IMR-90 (cell line): ENCODE measurements at regions not wholly inside any gene's neighbourhood (a gene's known extent, or its start where the extent isn't known, plus 50 kb on each side); places are given as distances from the start of the nearest gene placed in this dataset.

Source experiments
- ATAC-seq: fragments of 200-7000 bp; cut with Tn5 transposase; 2 replicates; pipeline ENCODE4 v1.9.1; 2020; ENCODE audit warnings: low read depth, mild to moderate bottlenecking, moderate library complexity
- BruUV-seq: library from RNA; stranded (reverse); fragments of 400-500 nt; replicated peaks from 2 replicates; lab custom pipeline; 2021; lab: Mats Ljungman, UMichigan
- CTCF ChIA-PET: fragments of 300-600 bp; formaldehyde crosslinking; extraction: SDS; loops from one replicate; lab custom pipeline; 2021; ENCODE audit warnings: antibody characterized with exemption; lab: Yijun Ruan, JAX
- POLR2A ChIA-PET: fragments of 300-600 bp; sonication (Branson Sonifier 250); formaldehyde crosslinking; loops from one replicate; lab custom pipeline; 2022; ENCODE audit warnings: antibody characterized with exemption; ENCODE audit not compliant: unreplicated experiment; lab: Charles Lee
- DNase-seq: peaks from one replicate; pipeline ENCODE4 v3.0.0; 2013
- H2AFZ ChIP-seq: replicated peaks from 2 replicates; pipeline ENCODE3; 2013; ENCODE audit warnings: low read length, mild to moderate bottlenecking; ENCODE audit not compliant: poor library complexity
- H2AK5ac ChIP-seq: 2 replicates; pipeline ENCODE4 v1.6.1; 2013; ENCODE audit warnings: low read depth, low read length, inconsistent platforms
- H2AK9ac ChIP-seq: replicated peaks from 2 replicates; pipeline ENCODE3; 2013; ENCODE audit warnings: mild to moderate bottlenecking, low read depth, low read length, moderate library complexity; ENCODE audit not compliant: poor library complexity
- H2BK120ac ChIP-seq: 2 replicates; pipeline ENCODE4 v1.6.1; 2013; ENCODE audit warnings: low read depth, low read length, inconsistent platforms
- H2BK15ac ChIP-seq: 3 replicates; pipeline ENCODE4 v1.6.1; 2013; ENCODE audit warnings: low read depth, low read length, inconsistent platforms
- H2BK20ac ChIP-seq: 2 replicates; pipeline ENCODE4 v1.6.1; 2013; ENCODE audit warnings: low read depth, mild to moderate bottlenecking, inconsistent platforms, low read length, moderate library complexity
- H2BK5ac ChIP-seq: 2 replicates; pipeline ENCODE4 v1.6.1; 2013; ENCODE audit warnings: mild to moderate bottlenecking, low read depth, low read length, inconsistent platforms; ENCODE audit not compliant: poor library complexity, severe bottlenecking
- H3K14ac ChIP-seq: replicated peaks from 2 replicates; pipeline ENCODE4 v1.6.1; 2013; ENCODE audit warnings: low read depth, low read length, inconsistent platforms
- H3K18ac ChIP-seq: 2 replicates; pipeline ENCODE4 v1.6.1; 2013; ENCODE audit warnings: low read depth, low read length, control low read depth
- H3K23ac ChIP-seq: 2 replicates; pipeline ENCODE4 v1.6.1; 2013; ENCODE audit warnings: low read depth, low read length, inconsistent platforms
- H3K27ac ChIP-seq: 2 replicates; pipeline ENCODE4 v1.5.1; 2013; ENCODE audit warnings: mild to moderate bottlenecking, control low read depth, low read length; ENCODE audit not compliant: insufficient read depth
- H3K27me3 ChIP-seq: 2 replicates; pipeline ENCODE4 v1.6.1; 2013; ENCODE audit warnings: low read length; ENCODE audit not compliant: control insufficient read depth, insufficient read depth
- H3K36me3 ChIP-seq: 2 replicates; pipeline ENCODE4 v1.6.1; 2013; ENCODE audit warnings: low read length, mixed read lengths; ENCODE audit not compliant: control insufficient read depth, insufficient read depth
- H3K4ac ChIP-seq: 2 replicates; pipeline ENCODE4 v1.6.1; 2013; ENCODE audit warnings: low read depth, low read length, inconsistent platforms
- H3K4me1 ChIP-seq: 2 replicates; pipeline ENCODE4 v1.6.1; 2013; ENCODE audit warnings: low read length, mixed read lengths; ENCODE audit not compliant: control insufficient read depth, insufficient read depth
- H3K4me2 ChIP-seq: 2 replicates; pipeline ENCODE4 v1.6.1; 2013; ENCODE audit warnings: low read depth, mild to moderate bottlenecking, control low read depth, low read length, moderate library complexity
- H3K4me3 ChIP-seq: 2 replicates; pipeline ENCODE4 v1.5.1; 2013; ENCODE audit warnings: low read depth, mild to moderate bottlenecking, control low read depth, low read length, moderate library complexity; ENCODE audit not compliant: insufficient read depth
- H3K56ac ChIP-seq: 2 replicates; pipeline ENCODE4 v1.6.1; 2013; ENCODE audit warnings: low read length, inconsistent platforms; ENCODE audit not compliant: insufficient read depth; ENCODE audit errors: extremely low read depth
- H3K79me1 ChIP-seq, 2 experiments: 2 replicates each; pipeline ENCODE4 v1.6.1; 2013; ENCODE audit warnings: low read length in 2 of 2, inconsistent platforms in 1 of 2, low read depth in 1 of 2
- H3K9ac ChIP-seq: 2 replicates; pipeline ENCODE4 v1.6.1; 2013; ENCODE audit warnings: low read depth, low read length, control low read depth
- H3K9me1 ChIP-seq: 2 replicates; pipeline ENCODE4 v1.6.1; 2013; ENCODE audit warnings: low read length, inconsistent platforms; ENCODE audit not compliant: insufficient read depth
- H3K9me3 ChIP-seq: 2 replicates; pipeline ENCODE4 v1.6.1; 2013; ENCODE audit warnings: low read length; ENCODE audit not compliant: control insufficient read depth, insufficient read depth
- H4K20me1 ChIP-seq: 2 replicates; pipeline ENCODE4 v1.6.1; 2013; ENCODE audit warnings: low read length, inconsistent platforms; ENCODE audit not compliant: insufficient read depth
- H4K5ac ChIP-seq: 2 replicates; pipeline ENCODE4 v1.6.1; 2013; ENCODE audit warnings: mild to moderate bottlenecking, low read depth, low read length, control low read depth
- H4K8ac ChIP-seq, 2 experiments: 2 replicates each; pipeline ENCODE4 v1.6.1; 2013; ENCODE audit warnings: low read depth in 2 of 2, low read length in 2 of 2, control low read depth in 1 of 2, inconsistent platforms in 1 of 2
- H4K91ac ChIP-seq: 2 replicates; pipeline ENCODE4 v1.6.1; 2013; ENCODE audit warnings: low read depth, low read length, inconsistent platforms; ENCODE audit not compliant: insufficient read depth
- POLR2A ChIP-seq: IDR thresholded peaks from 2 replicates; pipeline ENCODE4 v1.6.1; 2012; ENCODE audit warnings: mild to moderate bottlenecking, low read depth, low read length
- SMC3 ChIP-seq: fragments of 150-350 bp; IDR thresholded peaks from 2 replicates; pipeline ENCODE4 v1.6.1; 2016; ENCODE audit warnings: low read depth, mild to moderate bottlenecking, antibody characterized with exemption, low read length, moderate library complexity
- WGBS, 2 experiments: methylation state at CpG; one replicate each; pipeline versions ENCODE4 v1.1.5 to v1.1.7; 2013; ENCODE audit warnings: missing lambda C conversion rate in 2 of 2; ENCODE audit not compliant: insufficient read length in 1 of 2; ENCODE audit errors: extremely low coverage in 2 of 2; 5-methylcytosine and 5-hydroxymethylcytosine counted together
- dilution Hi-C: fragments of 300-500 bp; cut with HindIII; formaldehyde crosslinking; loops from one replicate; pipeline ENCODE4 v1.14.3; 2018; ENCODE audit warnings: low sequenced_read_pairs; ENCODE audit not compliant: unreplicated experiment
- in situ Hi-C: fragments of 300-500 bp; cut with MboI; formaldehyde crosslinking; loops from 3 replicates; pipeline ENCODE4 v1.14.3; 2019; ENCODE audit warnings: low sequenced_read_pairs, inconsistent platforms, mixed read lengths
- intact Hi-C: fragments of 100-400 bp; cut with micrococcal nuclease; formaldehyde crosslinking; loops from 2 replicates; pipeline ENCODE4 v1.10.0; 2022
- TF ChIP-seq, protein P1 (sequence below): conservative IDR thresholded peaks from 2 replicates; pipeline ENCODE4 v1.5.1; 2012; ENCODE audit warnings: mild to moderate bottlenecking, low read depth, low read length, improper control_type of control experiment

DNA sequence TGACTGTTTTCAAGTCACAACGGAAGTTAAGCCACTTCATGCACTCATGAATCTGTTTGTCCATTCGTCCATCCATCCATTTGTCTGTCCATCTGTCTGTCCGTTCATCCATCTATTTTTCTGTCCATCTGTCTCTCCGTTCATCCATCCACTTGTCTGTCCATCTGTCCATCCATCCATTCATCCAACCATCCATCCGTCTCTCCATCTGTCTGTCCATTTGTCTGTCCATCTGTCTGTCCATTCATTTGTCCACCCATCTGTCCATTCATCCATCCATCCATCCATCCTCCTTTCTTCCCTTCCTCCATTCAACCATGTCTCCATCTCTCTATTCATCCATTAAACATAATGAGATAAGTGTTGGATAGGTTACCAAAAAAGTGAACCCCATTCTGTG lies 123.5 kb upstream of the UQCRFS1 start:
- Histone ChIP-seq H2AK9ac (no peak overlapping the region), H3K27ac (no peak overlapping the region), H2BK120ac (no peak overlapping the region), H3K79me1 (no peaks in the 10 kb centered on the region), H3K18ac (no peak overlapping the region), H2BK15ac (no peak overlapping the region), H4K8ac (no peak overlapping the region), H2AFZ (no peak overlapping the region), H3K36me3 (no peaks in the 10 kb centered on the region), H3K56ac (no peak overlapping the region), H3K4me3 (no peak overlapping the region), H3K23ac (no peak overlapping the region), H4K5ac (no peak overlapping the region), H4K91ac (no peak overlapping the region), H3K4me1 (no peaks in the 10 kb centered on the region), H3K9ac (no peak overlapping the region), H3K9me3 (peaks cover 9% of the 10 kb centered on the region), H3K14ac (no peak overlapping the region), H4K20me1 (no peaks in the 10 kb centered on the region), H3K27me3 (no peaks in the 10 kb centered on the region), H2AK5ac (no peak overlapping the region), H3K4ac (no peak overlapping the region), H3K9me1 (no peaks in the 10 kb centered on the region), H2BK20ac (no peak overlapping the region), H3K4me2 (no peak overlapping the region), H2BK5ac (no peak overlapping the region)
- in situ Hi-C loops = no loop called here
- POLR2A ChIA-PET = no interaction called here
- dilution Hi-C loops = no loop called here
- ATAC-seq = no peak
- intact Hi-C loops = no loop called here
- BruUV-seq = no TSS peak
- CTCF ChIA-PET = no interaction called here
- 26% methylated on average over 4 of the region's 5 CpGs; no CpG with 5 or more reads in 1 of the 2 experiments for WGBS, 2 experiments
- TF ChIP-seq SMC3 (no peak), POLR2A (no peak)
- TF ChIP-seq, protein P1, sequence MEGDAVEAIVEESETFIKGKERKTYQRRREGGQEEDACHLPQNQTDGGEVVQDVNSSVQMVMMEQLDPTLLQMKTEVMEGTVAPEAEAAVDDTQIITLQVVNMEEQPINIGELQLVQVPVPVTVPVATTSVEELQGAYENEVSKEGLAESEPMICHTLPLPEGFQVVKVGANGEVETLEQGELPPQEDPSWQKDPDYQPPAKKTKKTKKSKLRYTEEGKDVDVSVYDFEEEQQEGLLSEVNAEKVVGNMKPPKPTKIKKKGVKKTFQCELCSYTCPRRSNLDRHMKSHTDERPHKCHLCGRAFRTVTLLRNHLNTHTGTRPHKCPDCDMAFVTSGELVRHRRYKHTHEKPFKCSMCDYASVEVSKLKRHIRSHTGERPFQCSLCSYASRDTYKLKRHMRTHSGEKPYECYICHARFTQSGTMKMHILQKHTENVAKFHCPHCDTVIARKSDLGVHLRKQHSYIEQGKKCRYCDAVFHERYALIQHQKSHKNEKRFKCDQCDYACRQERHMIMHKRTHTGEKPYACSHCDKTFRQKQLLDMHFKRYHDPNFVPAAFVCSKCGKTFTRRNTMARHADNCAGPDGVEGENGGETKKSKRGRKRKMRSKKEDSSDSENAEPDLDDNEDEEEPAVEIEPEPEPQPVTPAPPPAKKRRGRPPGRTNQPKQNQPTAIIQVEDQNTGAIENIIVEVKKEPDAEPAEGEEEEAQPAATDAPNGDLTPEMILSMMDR = no peak
- no peak for DNase-seq
